MM.1S (cell line): ENCODE measurements at regions not wholly inside any gene's neighbourhood (a gene's known extent, or its start where the extent isn't known, plus 50 kb on each side); places are given as distances from the start of the nearest gene placed in this dataset.

Source experiments
- DNase-seq: peaks from one replicate; pipeline ENCODE4 v3.0.0-alpha.2; 2015
- H2AFZ ChIP-seq: fragments of 300-600 bp; sonication (generic); 2 replicates; pipeline ENCODE4 v1.6.0; 2016; ENCODE audit warnings: antibody characterized with exemption, low read length
- H3F3A ChIP-seq: fragments of 300-600 bp; sonication (generic); 2 replicates; pipeline ENCODE4 v1.6.1; 2016; ENCODE audit warnings: mild to moderate bottlenecking, antibody characterized with exemption, low read length, moderate library complexity, mixed read lengths; ENCODE audit not compliant: insufficient read depth
- H3K27ac ChIP-seq: fragments of 300-600 bp; sonication (generic); 2 replicates; pipeline ENCODE4 v1.5.1; 2016; ENCODE audit warnings: mild to moderate bottlenecking, low read length
- H3K27me3 ChIP-seq: fragments of 300-600 bp; sonication (generic); replicated peaks from 2 replicates; pipeline ENCODE4 v1.6.0; 2016; ENCODE audit warnings: low read length; ENCODE audit not compliant: insufficient read depth
- H3K36me3 ChIP-seq: fragments of 300-600 bp; sonication (generic); replicated peaks from 2 replicates; pipeline ENCODE4 v1.6.1; 2016; ENCODE audit warnings: mild to moderate bottlenecking, low read length, mixed read lengths; ENCODE audit not compliant: insufficient read depth
- H3K4me1 ChIP-seq: fragments of 300-600 bp; sonication (generic); 2 replicates; pipeline ENCODE4 v1.6.1; 2016; ENCODE audit warnings: low read length, mixed read lengths
- H3K4me2 ChIP-seq: fragments of 300-600 bp; sonication (generic); 2 replicates; pipeline ENCODE4 v1.6.0; 2016; ENCODE audit warnings: low read depth, low read length
- H3K4me3 ChIP-seq: fragments of 300-600 bp; sonication (generic); 2 replicates; pipeline ENCODE4 v1.5.1; 2016; ENCODE audit warnings: low read length, mixed read lengths
- H3K79me2 ChIP-seq: fragments of 300-600 bp; sonication (generic); 2 replicates; pipeline ENCODE4 v1.6.1; 2016; ENCODE audit warnings: mixed run types, low read length, mixed read lengths
- H3K9ac ChIP-seq: fragments of 300-600 bp; sonication (generic); 2 replicates; pipeline ENCODE4 v1.6.1; 2016; ENCODE audit warnings: low read length, mixed read lengths
- H3K9me2 ChIP-seq: fragments of 300-600 bp; sonication (generic); replicated peaks from 2 replicates; pipeline ENCODE4 v1.6.1; 2016; ENCODE audit warnings: mild to moderate bottlenecking, low read length, mixed read lengths; ENCODE audit not compliant: insufficient read depth
- H3K9me3 ChIP-seq: fragments of 300-600 bp; sonication (generic); replicated peaks from 2 replicates; pipeline ENCODE4 v1.6.1; 2016; ENCODE audit warnings: mild to moderate bottlenecking, low read length, mixed read lengths; ENCODE audit not compliant: insufficient read depth
- H4K20me1 ChIP-seq: fragments of 300-600 bp; sonication (generic); 2 replicates; pipeline ENCODE4 v1.6.1; 2016; ENCODE audit warnings: mild to moderate bottlenecking, low read length, moderate library complexity, mixed read lengths; ENCODE audit not compliant: insufficient read depth
- CTCF ChIP-seq: fragments of 300-600 bp; sonication (generic); IDR thresholded peaks from 2 replicates; pipeline ENCODE4 v1.5.1; 2016; ENCODE audit warnings: antibody characterized with exemption, low read length, mixed read lengths
- EZH2 ChIP-seq: fragments of 300-600 bp; sonication (generic); optimal IDR thresholded peaks from 2 replicates; pipeline ENCODE3; 2017; ENCODE audit warnings: low read depth, mild to moderate bottlenecking, antibody characterized with exemption, low read length, mixed read lengths
- EZH2phosphoT487 ChIP-seq: fragments of 300-600 bp; sonication (generic); IDR thresholded peaks from 2 replicates; pipeline ENCODE4 v1.6.1; 2018; ENCODE audit warnings: antibody characterized with exemption, low read length

- Histone ChIP-seq H3K9me2 (no peaks in the 10 kb centered on the region), H4K20me1 (no peaks in the 10 kb centered on the region), H3K4me2 (no peak overlapping the region), H3K27ac (no peak overlapping the region), H3K4me1 (peaks cover 5% of the 10 kb centered on the region; the same call in 1 of the 2 replicates), H3K9me3 (no peaks in the 10 kb centered on the region), H2AFZ (no peak overlapping the region), H3K27me3 (no peaks in the 10 kb centered on the region), H3K9ac (no peak overlapping the region), H3K79me2 (no peaks in the 10 kb centered on the region), H3K4me3 (no peak overlapping the region), H3K36me3 (no peaks in the 10 kb centered on the region), H3F3A (no peaks in the 10 kb centered on the region)
- no peak for DNase-seq
- TF ChIP-seq EZH2 = no peak
- no peak for TF ChIP-seq CTCF
- no peak for TF ChIP-seq EZH2phosphoT487
Measured at GRCh38 chr5:71955723-71956122, 151.6 kb upstream of the MAP1B start.

- Histone ChIP-seq H3K4me2 (no peak overlapping the region), H2AFZ (no peak overlapping the region), H3K4me1 (peaks cover 5% of the 10 kb centered on the region; the same call in 1 of the 2 replicates), H3K27ac (no peak overlapping the region), H3K36me3 (no peaks in the 10 kb centered on the region), H3K79me2 (no peaks in the 10 kb centered on the region), H3K9me3 (no peaks in the 10 kb centered on the region), H3K27me3 (no peaks in the 10 kb centered on the region), H4K20me1 (no peaks in the 10 kb centered on the region), H3K9ac (no peak overlapping the region), H3K9me2 (no peaks in the 10 kb centered on the region), H3K4me3 (no peak overlapping the region), H3F3A (no peaks in the 10 kb centered on the region)
- no peak for DNase-seq
- no peak for TF ChIP-seq CTCF
- TF ChIP-seq EZH2 = no peak
- TF ChIP-seq EZH2phosphoT487 = no peak
Measured at GRCh38 chr5:71957292-71957898, 149.9 kb upstream of the MAP1B start.

GRCh38 chr5:71960195-71960594 is 147.1 kb upstream of the MAP1B start:
- no peak for TF ChIP-seq CTCF
- TF ChIP-seq EZH2phosphoT487 = no peak
- TF ChIP-seq EZH2 = no peak
- H4K20me1 ChIP-seq = no peaks in the 10 kb centered on the region
- H3K4me3 ChIP-seq = no peak overlapping the region

More at GRCh38 chr5:71960195-71960594, 147.1 kb upstream of the MAP1B start:
- no peaks in the 10 kb centered on the region for H3F3A ChIP-seq
- H3K27me3 ChIP-seq = no peaks in the 10 kb centered on the region
- H2AFZ ChIP-seq = no peak overlapping the region
- no peaks in the 10 kb centered on the region for H3K4me1 ChIP-seq
- no peaks in the 10 kb centered on the region for H3K36me3 ChIP-seq
- no peaks in the 10 kb centered on the region for H3K9me2 ChIP-seq
- no peaks in the 10 kb centered on the region for H3K9me3 ChIP-seq
- H3K27ac ChIP-seq = no peak overlapping the region
- no peak overlapping the region for H3K9ac ChIP-seq
- H3K4me2 ChIP-seq = no peak overlapping the region
- H3K79me2 ChIP-seq = no peaks in the 10 kb centered on the region
- DNase-seq = no peak
